ENCODE measurements at regions not wholly inside any gene's neighbourhood (a gene's known extent, or its start where the extent isn't known, plus 50 kb on each side); places are given as distances from the start of the nearest gene placed in this dataset.

DNA sequence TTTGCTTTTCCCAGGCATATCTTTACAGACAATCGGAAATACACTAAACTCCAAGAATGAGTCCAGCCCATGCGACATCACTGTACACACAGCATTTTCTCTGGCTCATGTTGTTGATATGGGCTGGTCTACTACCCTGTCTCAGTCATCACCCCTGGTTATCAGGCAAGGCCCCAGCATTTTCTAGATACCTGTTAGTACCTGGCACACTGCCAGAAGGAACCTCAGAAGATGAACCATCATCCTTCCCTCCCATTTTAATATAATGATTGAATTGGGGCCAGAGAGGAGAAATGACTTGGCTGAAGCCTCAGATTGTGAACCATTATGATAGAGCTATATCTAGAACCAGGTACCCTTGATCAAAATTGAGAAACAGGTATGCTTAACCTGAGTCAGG is 406.2 kb downstream of the CDH11 start:
- Mint-ChIP-seq H3K27me3 (ENCODE audit: insufficient read depth, unreplicated experiment) (peaks cover 2% of the 10 kb centered on the region), H3K9me3 (ENCODE audit: unreplicated experiment) (no peaks in the 10 kb centered on the region), H3K36me3 (ENCODE audit: insufficient read depth, unreplicated experiment) (no peaks in the 10 kb centered on the region), H3K4me1 (ENCODE audit: low read depth, unreplicated experiment) (no peaks in the 10 kb centered on the region), H3K27ac (ENCODE audit: unreplicated experiment) (no peak overlapping the region), H3K4me3 (ENCODE audit: unreplicated experiment) (no peak overlapping the region)
- no peaks in the 10 kb centered on the region for H3K4me1 ChIP-seq
- H3K9me3 ChIP-seq = no peaks in the 10 kb centered on the region
- no peak for DNase-seq
- intact Hi-C loops (cut with micrococcal nuclease; ENCODE audit: unreplicated experiment) = no loop called here
- BruUV-seq (replicated peaks) = no TSS peak
- H3K27me3 ChIP-seq (replicated peaks; ENCODE audit: control insufficient read depth, insufficient read depth, low read length) = no peaks in the 10 kb centered on the region
- H3K4me3 ChIP-seq (ENCODE audit: low read depth, low read length) = no peak overlapping the region
- ChIA-PET CTCF (no interaction called here), POLR2A (no interaction called here)
- no peak for TF ChIP-seq CTCF (IDR thresholded peaks at IDR 0.05; ENCODE audit: insufficient read depth in 1 of 2, low read depth in 1 of 2, low read length in 1 of 2, severe bottlenecking in 1 of 2, unreplicated experiment in 1 of 2)
- H3K36me3 ChIP-seq (ENCODE audit: control insufficient read depth, insufficient read depth, low read length) = no peaks in the 10 kb centered on the region

DNA sequence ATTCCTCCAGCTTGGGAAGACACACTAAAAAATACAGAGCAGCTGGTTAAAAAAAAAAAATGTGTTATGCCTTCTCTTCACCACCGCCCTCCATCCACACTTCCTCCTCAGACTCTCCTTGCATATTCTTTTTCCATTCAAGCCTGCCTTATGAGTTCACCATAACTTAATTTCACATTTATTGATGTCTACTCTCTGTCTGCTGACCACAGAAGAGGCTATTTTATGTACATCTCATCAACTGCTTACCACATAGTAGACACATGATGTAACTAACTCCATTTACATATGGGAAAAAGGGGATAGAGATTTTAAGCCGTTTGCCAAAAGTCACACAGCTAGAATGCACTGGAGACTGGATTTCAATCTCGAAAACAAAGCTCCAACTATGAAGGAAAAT is 409.8 kb downstream of the CDH11 start:
- no peaks in the 10 kb centered on the region for H3K36me3 Mint-ChIP-seq (ENCODE audit: insufficient read depth, unreplicated experiment)
- TF ChIP-seq CTCF (IDR thresholded peaks at IDR 0.05; ENCODE audit: insufficient read depth in 1 of 2, low read depth in 1 of 2, low read length in 1 of 2, severe bottlenecking in 1 of 2, unreplicated experiment in 1 of 2) = no peak
- intact Hi-C loops (cut with micrococcal nuclease; ENCODE audit: unreplicated experiment) = no loop called here
- Histone ChIP-seq H3K36me3 (ENCODE audit: control insufficient read depth, insufficient read depth, low read length) (no peaks in the 10 kb centered on the region), H3K27me3 (replicated peaks; ENCODE audit: control insufficient read depth, insufficient read depth, low read length) (no peaks in the 10 kb centered on the region), H3K4me3 (ENCODE audit: low read depth, low read length) (no peak overlapping the region), H3K4me1 (no peaks in the 10 kb centered on the region), H3K9me3 (no peaks in the 10 kb centered on the region)
- no peaks in the 10 kb centered on the region for H3K4me1 Mint-ChIP-seq (ENCODE audit: low read depth, unreplicated experiment)
- BruUV-seq (replicated peaks) = no TSS peak
- no peak overlapping the region for H3K27ac Mint-ChIP-seq (ENCODE audit: unreplicated experiment)
- H3K27me3 Mint-ChIP-seq (ENCODE audit: insufficient read depth, unreplicated experiment) = no peaks in the 10 kb centered on the region
- no peaks in the 10 kb centered on the region for H3K9me3 Mint-ChIP-seq (ENCODE audit: unreplicated experiment)
- ChIA-PET CTCF (no interaction called here), POLR2A (no interaction called here)
- no peak for DNase-seq
- H3K4me3 Mint-ChIP-seq (ENCODE audit: unreplicated experiment) = no peak overlapping the region

- Mint-ChIP-seq H3K36me3 (ENCODE audit: insufficient read depth, unreplicated experiment) (no peaks in the 10 kb centered on the region), H3K4me3 (ENCODE audit: unreplicated experiment) (no peak overlapping the region), H3K27me3 (ENCODE audit: insufficient read depth, unreplicated experiment) (no peaks in the 10 kb centered on the region), H3K27ac (ENCODE audit: unreplicated experiment) (no peak overlapping the region), H3K9me3 (ENCODE audit: unreplicated experiment) (no peaks in the 10 kb centered on the region), H3K4me1 (ENCODE audit: low read depth, unreplicated experiment) (no peaks in the 10 kb centered on the region)
- H3K4me1 ChIP-seq = no peaks in the 10 kb centered on the region
- no peak for DNase-seq
- POLR2A ChIA-PET = no interaction called here
- CTCF ChIA-PET = no interaction called here
- no peak overlapping the region for H3K4me3 ChIP-seq (ENCODE audit: low read depth, low read length)
- H3K36me3 ChIP-seq (ENCODE audit: control insufficient read depth, insufficient read depth, low read length) = no peaks in the 10 kb centered on the region
- intact Hi-C loops (cut with micrococcal nuclease; ENCODE audit: unreplicated experiment) = no loop called here
- no peaks in the 10 kb centered on the region for H3K27me3 ChIP-seq (replicated peaks; ENCODE audit: control insufficient read depth, insufficient read depth, low read length)
- TF ChIP-seq CTCF (IDR thresholded peaks at IDR 0.05; ENCODE audit: insufficient read depth in 1 of 2, low read depth in 1 of 2, low read length in 1 of 2, severe bottlenecking in 1 of 2, unreplicated experiment in 1 of 2) = no peak
- no TSS peak for BruUV-seq (replicated peaks)
- H3K9me3 ChIP-seq = no peaks in the 10 kb centered on the region
These were observed 410.3 kb downstream of the CDH11 start for GRCh38 chr16:64711596-64711995.
